ENCODE measurements at regions not wholly inside any gene's neighbourhood (a gene's known extent, or its start where the extent isn't known, plus 50 kb on each side); places are given as distances from the start of the nearest gene placed in this dataset.

DNA sequence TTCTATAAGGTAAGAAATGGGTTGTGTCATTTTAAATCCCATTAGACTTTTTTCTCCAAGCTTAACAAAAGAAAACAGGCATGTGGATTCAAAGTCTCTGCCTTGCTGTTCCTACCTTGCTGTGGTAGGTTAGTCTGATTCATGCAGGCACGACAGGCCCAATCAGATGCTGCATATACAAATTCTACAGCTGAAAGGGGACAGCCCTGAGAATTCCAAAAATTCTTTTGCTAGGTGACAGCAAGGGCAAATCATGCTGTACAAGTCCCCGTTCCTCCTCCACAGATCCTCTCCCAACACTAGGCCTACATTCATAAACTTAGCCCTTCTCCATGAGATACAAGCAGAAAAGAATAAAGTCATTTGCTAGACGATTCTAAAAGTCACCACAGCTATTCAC lies 161.2 kb upstream of the THBS1 start:
- no peak for TF ChIP-seq CTCF (IDR thresholded peaks at IDR 0.05)
- no peak for TF ChIP-seq FOXM1 (IDR thresholded peaks at IDR 0.05; ENCODE audit: low read depth)

Measured in SK-N-SH (cell line).